Suppressor macrophage treated with lipopolysaccharide for 1 hour (primary cell): ENCODE measurements at regions not wholly inside any gene's neighbourhood (a gene's known extent, or its start where the extent isn't known, plus 50 kb on each side); places are given as distances from the start of the nearest gene placed in this dataset.

Experiments
- DNase-seq, 3 donors: peaks; one replicate each; pipeline ENCODE4 v3.0.0-alpha.2; 2020 to 2022

GRCh38 chr5:29367176-29367833, 1826.2 kb upstream of the CDH6 start:
- no peak for DNase-seq

- DNase-seq: no peak
Measured at GRCh38 chr5:29351170-29351569, 1842.3 kb upstream of the CDH6 start.

GRCh38 chr5:29337030-29337429, 1856.5 kb upstream of the CDH6 start:
- DNase-seq: no peak

GRCh38 chr5:29321591-29321990, 1871.9 kb upstream of the CDH6 start:
- no peak for DNase-seq

- no peak for DNase-seq
Measured at GRCh38 chr5:29309359-29309758, 1884.1 kb upstream of the CDH6 start.

- no peak for DNase-seq
Measured at GRCh38 chr5:29307478-29307877, 1886.0 kb upstream of the CDH6 start.

- no peak for DNase-seq
Measured at GRCh38 chr5:29304545-29304944, 1888.9 kb upstream of the CDH6 start.

GRCh38 chr5:29296548-29296947, 1896.9 kb upstream of the CDH6 start:
- DNase-seq: no peak

GRCh38 chr5:29277642-29278041, 1915.8 kb upstream of the CDH6 start:
- no peak for DNase-seq

- DNase-seq: no peak
Measured at GRCh38 chr5:29276371-29276770, 1917.1 kb upstream of the CDH6 start.

- DNase-seq: no peak
Measured at GRCh38 chr5:29263915-29264351, 1929.6 kb upstream of the CDH6 start.

GRCh38 chr5:29262339-29263123, 1931.0 kb upstream of the CDH6 start:
- no peak for DNase-seq

- no peak for DNase-seq
Measured at GRCh38 chr5:29261213-29261612, 1932.3 kb upstream of the CDH6 start.

- DNase-seq: no peak
Measured at GRCh38 chr5:29252390-29252789, 1941.1 kb upstream of the CDH6 start.

- no peak for DNase-seq
Measured at GRCh38 chr5:29247346-29248028, 1946.0 kb upstream of the CDH6 start.

- no peak for DNase-seq
Measured at GRCh38 chr5:29240379-29240778, 1953.1 kb upstream of the CDH6 start.

- no peak for DNase-seq
Measured at GRCh38 chr5:29239606-29240005, 1953.9 kb upstream of the CDH6 start.

GRCh38 chr5:29238115-29238514, 1955.4 kb upstream of the CDH6 start:
- DNase-seq: no peak

- no peak for DNase-seq
Measured at GRCh38 chr5:29231154-29231553, 1962.3 kb upstream of the CDH6 start.

GRCh38 chr5:29230591-29230990, 1962.9 kb upstream of the CDH6 start:
- no peak for DNase-seq

GRCh38 chr5:29229461-29229860, 1964.0 kb upstream of the CDH6 start:
- no peak for DNase-seq

GRCh38 chr5:29218138-29218537, 1975.3 kb upstream of the CDH6 start:
- no peak for DNase-seq

GRCh38 chr5:29214839-29215238, 1978.6 kb upstream of the CDH6 start:
- DNase-seq: no peak

- DNase-seq: no peak
Measured at GRCh38 chr5:29213475-29213874, 1980.0 kb upstream of the CDH6 start.
